K562 (cell line): ENCODE measurements at regions not wholly inside any gene's neighbourhood (a gene's known extent, or its start where the extent isn't known, plus 50 kb on each side); places are given as distances from the start of the nearest gene placed in this dataset.

Source experiments
- ATAC-seq: fragments of 200-7000 bp; cut with Tn5 transposase; 3 replicates; pipeline ENCODE4 v1.9.1; 2020; ENCODE audit warnings: moderate library complexity
- BruUV-seq: library from RNA; stranded (reverse); fragments of 400-500 nt; replicated peaks from 2 replicates; lab custom pipeline; 2021; lab: Mats Ljungman, UMichigan
- CTCF ChIA-PET: fragments of 300-600 bp; formaldehyde crosslinking; extraction: SDS; loops from one replicate; lab custom pipeline; 2021; ENCODE audit warnings: low intra/inter-chr PET ratio; lab: Yijun Ruan, JAX
- POLR2A ChIA-PET: fragments of 300-600, 350-650 bp; sonication (Branson Sonifier 250); formaldehyde crosslinking; extraction: SDS; loops from one replicate; lab custom pipeline; 2021; ENCODE audit warnings: antibody characterized with exemption, inconsistent platforms; lab: Yijun Ruan, JAX
- DNase-seq, 4 experiments: peaks; one replicate each; pipeline versions ENCODE4 v3.0.0 to v3.0.0-alpha.2; 2011 to 2018; ENCODE audit warnings: low spot score in 3 of 4, mixed read lengths in 3 of 4; ENCODE audit errors: extremely low read depth in 1 of 4
- FAIRE-seq: peaks from 2 replicates; lab custom pipeline; 2011; peaks lifted over from hg19 to GRCh38; lab: Jason Lieb, UNC
- H2AFZ ChIP-seq: 2 replicates; pipeline ENCODE4 v1.6.0; 2011; ENCODE audit warnings: low read depth, low read length, control low read depth, inconsistent platforms
- H3K27ac ChIP-seq: fragments of 200-600 bp; 3 replicates; pipeline ENCODE4 v1.8.0; 2011; ENCODE audit warnings: low read depth, mild to moderate bottlenecking, control low read depth, inconsistent platforms, low read length, moderate library complexity, mixed read lengths; ENCODE audit errors: extremely low read depth
- H3K27me3 ChIP-seq, 2 experiments: fragments of 300-600 bp in 1 of 2; 2 replicates in 1 of 2; 3 replicates in 1 of 2; pipeline versions ENCODE4 v1.6.0 to v1.8.0; 2011; ENCODE audit warnings: inconsistent platforms in 2 of 2, low read length in 2 of 2, mild to moderate bottlenecking in 1 of 2, mixed read lengths in 1 of 2, moderate library complexity in 1 of 2; ENCODE audit not compliant: control insufficient read depth in 2 of 2, insufficient read depth in 2 of 2
- H3K36me3 ChIP-seq: fragments of 300-600 bp; 3 replicates; pipeline ENCODE4 v1.8.0; 2011; ENCODE audit warnings: mild to moderate bottlenecking, low read length, inconsistent platforms; ENCODE audit not compliant: control insufficient read depth, insufficient read depth
- H3K4me1 ChIP-seq, 2 experiments: fragments of 200-600 bp in 1 of 2; replicated peaks in 1 of 2; 2 replicates in 1 of 2; 3 replicates in 1 of 2; pipeline versions ENCODE4 v1.5.1 to v1.8.0; 2011; ENCODE audit warnings: inconsistent platforms in 2 of 2, low read length in 2 of 2, mild to moderate bottlenecking in 1 of 2, mixed read lengths in 1 of 2, moderate library complexity in 1 of 2; ENCODE audit not compliant: control insufficient read depth in 2 of 2, insufficient read depth in 2 of 2
- H3K4me2 ChIP-seq: 2 replicates; pipeline ENCODE4 v1.6.1; 2011; ENCODE audit warnings: low read length, control low read depth, inconsistent platforms, mixed read lengths; ENCODE audit not compliant: insufficient read depth
- H3K4me3 ChIP-seq: fragments of 200-600 bp; sonication (generic), shearing (Covaris generic); 2 replicates; pipeline ENCODE4 v1.5.1; 2016; ENCODE audit warnings: control low read depth, inconsistent platforms
- H3K79me2 ChIP-seq: fragments of 200-600 bp; 3 replicates; pipeline ENCODE4 v1.8.0; 2011; ENCODE audit warnings: low read length, inconsistent platforms; ENCODE audit not compliant: control insufficient read depth, insufficient read depth
- H3K9ac ChIP-seq, 2 experiments: 2 replicates each; pipeline versions ENCODE4 v1.6.0 to v1.6.1; 2011; ENCODE audit warnings: low read depth in 2 of 2, low read length in 2 of 2, control low read depth in 1 of 2, inconsistent platforms in 1 of 2, mild to moderate bottlenecking in 1 of 2, mixed read lengths in 1 of 2; ENCODE audit not compliant: insufficient read depth in 1 of 2
- H3K9me1 ChIP-seq: one replicate; pipeline ENCODE4 v1.6.0; 2011; ENCODE audit warnings: inconsistent platforms, mild to moderate bottlenecking, low read length, moderate library complexity; ENCODE audit not compliant: control insufficient read depth, insufficient read depth
- H3K9me3 ChIP-seq: replicated peaks from 2 replicates; pipeline ENCODE4 v1.5.1; 2011; ENCODE audit warnings: low read depth, low read length, inconsistent platforms; ENCODE audit not compliant: control insufficient read depth, insufficient read depth
- H4K20me1 ChIP-seq: replicated peaks from 2 replicates; pipeline ENCODE4 v1.6.1; 2011; ENCODE audit warnings: low read length, inconsistent platforms, mixed read lengths; ENCODE audit not compliant: control insufficient read depth, insufficient read depth
- ADNP ChIP-seq: fragments of 200-800 bp; sonication (Bioruptor generic); IDR thresholded peaks from 2 replicates; pipeline ENCODE4 v1.6.1; 2016; ENCODE audit warnings: missing genetic modification characterization, missing compliant biosample characterization
- ASH1L ChIP-seq: fragments of 450-650 bp; IDR thresholded peaks from 2 replicates; pipeline ENCODE4 v1.6.1; 2018; ENCODE audit warnings: borderline replicate concordance, mild to moderate bottlenecking, low read depth; ENCODE audit not compliant: partially characterized antibody
- HNRNPK ChIP-seq: fragments of 200-400 bp; formaldehyde crosslinking; IDR thresholded peaks from one replicate; pipeline ENCODE4 v1.6.1; 2018; ENCODE audit warnings: mild to moderate bottlenecking, low read depth, low read length; ENCODE audit not compliant: poor library complexity, severe bottlenecking
- PCBP1 ChIP-seq: fragments of 200-400 bp; formaldehyde crosslinking; IDR thresholded peaks from 2 replicates; pipeline ENCODE4 v1.6.1; 2018; ENCODE audit warnings: mild to moderate bottlenecking, low read depth, low read length; ENCODE audit not compliant: poor library complexity, severe bottlenecking
- PCBP2 ChIP-seq: fragments of 200-400 bp; formaldehyde crosslinking; IDR thresholded peaks from 2 replicates; pipeline ENCODE4 v1.6.1; 2018; ENCODE audit warnings: low read length, low read depth, mild to moderate bottlenecking, moderate library complexity; ENCODE audit not compliant: poor library complexity, severe bottlenecking
- POLR2A ChIP-seq: fragments of 450-650 bp; conservative IDR thresholded peaks from 2 replicates; pipeline ENCODE4 v1.6.1; 2016
- SAP30 ChIP-seq: fragments of 200-600 bp; sonication (generic); IDR thresholded peaks from 2 replicates; pipeline ENCODE4 v1.6.1; 2012; ENCODE audit warnings: borderline replicate concordance, low read depth, mild to moderate bottlenecking, moderate library complexity, low read length, control low read depth, inconsistent platforms; ENCODE audit not compliant: insufficient read depth, poor library complexity, severe bottlenecking
- ZNF507 ChIP-seq: conservative IDR thresholded peaks from 2 replicates; pipeline ENCODE4 v1.6.1; 2017; ENCODE audit warnings: missing genetic modification characterization, missing compliant biosample characterization
- ZNF830 ChIP-seq: fragments of 250-450 bp; sonication (Bioruptor Pico); IDR thresholded peaks from 2 replicates; pipeline ENCODE4 v1.5.0; 2021; ENCODE audit warnings: mild to moderate bottlenecking
- WGBS: fragments of 100-300 bp; shearing (Covaris generic); methylation state at CpG from one replicate; pipeline ENCODE4 v1.1.6; 2016; ENCODE audit warnings: low coverage, mixed read lengths; ENCODE audit not compliant: insufficient coverage; ENCODE audit errors: missing lambda C conversion rate; 5-methylcytosine and 5-hydroxymethylcytosine counted together
- in situ Hi-C: fragments of 300-500 bp; cut with MboI; formaldehyde crosslinking; loops from 4 replicates; pipeline ENCODE4 v1.15.0; 2018; ENCODE audit warnings: inconsistent platforms, mixed read lengths
- intact Hi-C: fragments of 100-400 bp; cut with micrococcal nuclease; formaldehyde crosslinking; loops from 2 replicates; pipeline ENCODE4 v1.14.2; 2022
- TF ChIP-seq, protein P1 (sequence below): conservative IDR thresholded peaks from 2 replicates; pipeline ENCODE4 v1.6.1; 2011; ENCODE audit warnings: low read depth, mild to moderate bottlenecking, low read length; ENCODE audit not compliant: control insufficient read depth
- TF ChIP-seq, protein P2 (sequence below): sonication (generic); formaldehyde crosslinking; IDR thresholded peaks from 2 replicates; pipeline ENCODE4 v1.8.0; 2023; ENCODE audit warnings: mild to moderate bottlenecking, missing genetic modification reagents

DNA sequence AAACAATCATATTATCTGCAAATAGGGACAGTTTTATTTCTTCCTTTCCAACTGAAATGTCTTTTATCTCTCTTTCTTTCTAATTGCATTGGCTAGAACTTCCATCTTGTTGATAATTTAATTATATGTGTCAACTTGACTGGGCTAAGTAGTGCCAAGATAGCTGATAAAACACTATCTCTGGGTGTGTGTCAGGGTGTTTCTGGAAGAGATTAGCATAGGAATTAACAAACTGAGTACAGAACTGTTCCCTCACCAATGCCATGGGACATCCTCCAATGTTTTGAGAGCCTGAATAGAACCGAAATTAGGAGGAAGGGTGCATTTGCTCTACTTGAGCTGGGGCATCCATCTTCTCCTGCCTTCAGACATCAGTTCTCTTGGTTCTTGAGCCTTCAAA lies 1027.2 kb downstream of the FAT4 start:
- intact Hi-C loops (no loop called here), in situ Hi-C loops (no loop called here)
- no TSS peak for BruUV-seq
- CTCF ChIA-PET, result no interaction called here
- Histone ChIP-seq H3K4me3 (no peak overlapping the region), H3K4me2 (no peak overlapping the region; the same call in 1 of the 2 replicates), H2AFZ (no peak overlapping the region), H3K9ac (no peak overlapping the region), H3K36me3 (no peaks in the 10 kb centered on the region), H3K9me1 (no peaks in the 10 kb centered on the region), H3K4me1 (peaks cover 0 to 3% of the 10 kb centered on the region in 2 experiments; a peak in 2 of 5 replicates), H3K9me3 (no peaks in the 10 kb centered on the region), H3K27me3 (no peaks in the 10 kb centered on the region), H4K20me1 (no peaks in the 10 kb centered on the region), H3K27ac (no peak overlapping the region), H3K79me2 (no peaks in the 10 kb centered on the region)
- DNase-seq (no peak), ATAC-seq (no peak), FAIRE-seq (no peak)
- POLR2A ChIA-PET, result no interaction called here
- WGBS, result 0% methylated on average over 1 of the region's 1 CpG
- no peak for TF ChIP-seq ADNP (tag)
- TF ChIP-seq, protein P1, sequence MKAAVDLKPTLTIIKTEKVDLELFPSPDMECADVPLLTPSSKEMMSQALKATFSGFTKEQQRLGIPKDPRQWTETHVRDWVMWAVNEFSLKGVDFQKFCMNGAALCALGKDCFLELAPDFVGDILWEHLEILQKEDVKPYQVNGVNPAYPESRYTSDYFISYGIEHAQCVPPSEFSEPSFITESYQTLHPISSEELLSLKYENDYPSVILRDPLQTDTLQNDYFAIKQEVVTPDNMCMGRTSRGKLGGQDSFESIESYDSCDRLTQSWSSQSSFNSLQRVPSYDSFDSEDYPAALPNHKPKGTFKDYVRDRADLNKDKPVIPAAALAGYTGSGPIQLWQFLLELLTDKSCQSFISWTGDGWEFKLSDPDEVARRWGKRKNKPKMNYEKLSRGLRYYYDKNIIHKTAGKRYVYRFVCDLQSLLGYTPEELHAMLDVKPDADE, result no peak

DNA sequence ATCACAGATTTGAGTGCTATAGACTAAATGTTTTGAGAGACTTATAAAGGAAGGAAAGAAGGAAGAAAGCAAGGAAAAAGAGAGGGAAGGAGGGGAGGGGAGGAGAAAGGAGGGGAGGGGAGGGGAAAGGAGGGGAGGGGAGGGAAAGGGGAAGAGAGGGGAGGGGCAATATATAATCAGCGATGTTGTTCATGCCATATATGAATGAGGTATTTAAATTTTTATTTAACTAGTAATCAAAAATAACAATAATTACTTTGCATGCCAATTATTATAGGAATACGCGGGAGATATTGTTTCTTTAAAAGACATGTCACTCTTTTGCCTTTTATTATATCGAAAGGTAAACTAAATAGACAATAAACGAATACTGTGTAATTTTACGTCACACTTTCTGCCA lies 1029.7 kb downstream of the FAT4 start:
- ATAC-seq, result no peak
- FAIRE-seq, result no peak
- Histone ChIP-seq H4K20me1 (no peaks in the 10 kb centered on the region), H3K4me2 (no peak overlapping the region), H3K9me1 (no peaks in the 10 kb centered on the region), H3K9me3 (no peaks in the 10 kb centered on the region), H3K36me3 (no peaks in the 10 kb centered on the region), H3K27ac (no peak overlapping the region), H3K4me1 (peaks cover 0 to 3% of the 10 kb centered on the region in 2 experiments; a peak in 2 of 5 replicates), H2AFZ (no peak overlapping the region), H3K4me3 (no peak overlapping the region), H3K79me2 (no peaks in the 10 kb centered on the region), H3K9ac (no peak overlapping the region), H3K27me3 (no peaks in the 10 kb centered on the region; a peak in 1 of 5 replicates)
- intact Hi-C loops, result no loop called here
- ChIA-PET CTCF (no interaction called here), POLR2A (interaction anchor here (1.4 kb wide), 1 partner anchor 15 kb away, joined by 3 read pairs; no protein-coding TSS in a partner anchor)
- WGBS, result 22% methylated on average over 6 of the region's 6 CpGs
- in situ Hi-C loops, result no loop called here
- no peak for DNase-seq
- BruUV-seq, result no TSS peak
- TF ChIP-seq HNRNPK (peak; percentile 92), PCBP1 (peak; percentile 74), ASH1L (no peak), SAP30 (no peak), POLR2A (no peak), PCBP2 (peak; percentile 78), ZNF830 (CRISPR knock-in tag) (no peak), ZNF507 (tag) (no peak)
- TF ChIP-seq, protein P2, sequence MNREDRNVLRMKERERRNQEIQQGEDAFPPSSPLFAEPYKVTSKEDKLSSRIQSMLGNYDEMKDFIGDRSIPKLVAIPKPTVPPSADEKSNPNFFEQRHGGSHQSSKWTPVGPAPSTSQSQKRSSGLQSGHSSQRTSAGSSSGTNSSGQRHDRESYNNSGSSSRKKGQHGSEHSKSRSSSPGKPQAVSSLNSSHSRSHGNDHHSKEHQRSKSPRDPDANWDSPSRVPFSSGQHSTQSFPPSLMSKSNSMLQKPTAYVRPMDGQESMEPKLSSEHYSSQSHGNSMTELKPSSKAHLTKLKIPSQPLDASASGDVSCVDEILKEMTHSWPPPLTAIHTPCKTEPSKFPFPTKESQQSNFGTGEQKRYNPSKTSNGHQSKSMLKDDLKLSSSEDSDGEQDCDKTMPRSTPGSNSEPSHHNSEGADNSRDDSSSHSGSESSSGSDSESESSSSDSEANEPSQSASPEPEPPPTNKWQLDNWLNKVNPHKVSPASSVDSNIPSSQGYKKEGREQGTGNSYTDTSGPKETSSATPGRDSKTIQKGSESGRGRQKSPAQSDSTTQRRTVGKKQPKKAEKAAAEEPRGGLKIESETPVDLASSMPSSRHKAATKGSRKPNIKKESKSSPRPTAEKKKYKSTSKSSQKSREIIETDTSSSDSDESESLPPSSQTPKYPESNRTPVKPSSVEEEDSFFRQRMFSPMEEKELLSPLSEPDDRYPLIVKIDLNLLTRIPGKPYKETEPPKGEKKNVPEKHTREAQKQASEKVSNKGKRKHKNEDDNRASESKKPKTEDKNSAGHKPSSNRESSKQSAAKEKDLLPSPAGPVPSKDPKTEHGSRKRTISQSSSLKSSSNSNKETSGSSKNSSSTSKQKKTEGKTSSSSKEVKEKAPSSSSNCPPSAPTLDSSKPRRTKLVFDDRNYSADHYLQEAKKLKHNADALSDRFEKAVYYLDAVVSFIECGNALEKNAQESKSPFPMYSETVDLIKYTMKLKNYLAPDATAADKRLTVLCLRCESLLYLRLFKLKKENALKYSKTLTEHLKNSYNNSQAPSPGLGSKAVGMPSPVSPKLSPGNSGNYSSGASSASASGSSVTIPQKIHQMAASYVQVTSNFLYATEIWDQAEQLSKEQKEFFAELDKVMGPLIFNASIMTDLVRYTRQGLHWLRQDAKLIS (CRISPR knock-in tag), result no peak
